PC-3 (cell line): ENCODE measurements at regions not wholly inside any gene's neighbourhood (a gene's known extent, or its start where the extent isn't known, plus 50 kb on each side); places are given as distances from the start of the nearest gene placed in this dataset.
A peak's percentile ranks its signal among the peaks of the same experiment; 100 is the strongest.

ENCODE experiments used
- ATAC-seq: fragments of 200-7000 bp; cut with Tn5 transposase; 2 replicates; pipeline ENCODE4 v1.9.1; 2020; ENCODE audit warnings: mild to moderate bottlenecking, moderate library complexity
- BruUV-seq: library from RNA; stranded (reverse); fragments of 400-500 nt; replicated peaks from 2 replicates; lab custom pipeline; 2021; lab: Mats Ljungman, UMichigan
- CTCF ChIA-PET: fragments of 300-600 bp; sonication (Branson Sonifier 250); formaldehyde crosslinking; loops from one replicate; lab custom pipeline; 2022; ENCODE audit warnings: antibody characterized with exemption; lab: Charles Lee
- POLR2A ChIA-PET: fragments of 300-600 bp; sonication (Branson Sonifier 250); formaldehyde crosslinking; loops from one replicate; lab custom pipeline; 2022; ENCODE audit warnings: antibody characterized with exemption; ENCODE audit not compliant: unreplicated experiment; lab: Charles Lee
- DNase-seq: peaks from one replicate; pipeline ENCODE4 v3.0.0-alpha.2; 2015
- H2AFZ ChIP-seq: fragments of 300-600 bp; sonication (generic); 2 replicates; pipeline ENCODE4 v1.6.0; 2016; ENCODE audit warnings: antibody characterized with exemption, low read length
- H3F3A ChIP-seq: fragments of 300-600 bp; sonication (generic); one replicate; pipeline ENCODE4 v1.6.0; 2017; ENCODE audit warnings: antibody characterized with exemption, low read length, control low read depth, mild to moderate bottlenecking; ENCODE audit not compliant: unreplicated experiment
- H3K27ac ChIP-seq: fragments of 300-600 bp; sonication (generic); 2 replicates; pipeline ENCODE4 v1.5.1; 2016; ENCODE audit warnings: mild to moderate bottlenecking, low read length
- H3K27me3 ChIP-seq: fragments of 300-600 bp; sonication (generic); 2 replicates; pipeline ENCODE4 v1.6.1; 2016; ENCODE audit warnings: low read length, mixed read lengths
- H3K36me3 ChIP-seq: fragments of 300-600 bp; sonication (generic); 2 replicates; pipeline ENCODE4 v1.6.1; 2016; ENCODE audit warnings: low read depth, mixed run types, low read length, mixed read lengths
- H3K4me1 ChIP-seq: fragments of 300-600 bp; sonication (generic); 2 replicates; pipeline ENCODE4 v1.5.1; 2016; ENCODE audit warnings: low read length; ENCODE audit not compliant: insufficient read depth
- H3K4me2 ChIP-seq: fragments of 300-600 bp; sonication (generic); 2 replicates; pipeline ENCODE4 v1.6.0; 2016; ENCODE audit warnings: low read length
- H3K4me3 ChIP-seq: fragments of 300-600 bp; sonication (generic); 2 replicates; pipeline ENCODE4 v1.5.1; 2016; ENCODE audit warnings: mild to moderate bottlenecking, low read length, mixed read lengths
- H3K79me2 ChIP-seq: fragments of 300-600 bp; sonication (generic); 2 replicates; pipeline ENCODE4 v1.6.1; 2017; ENCODE audit warnings: low read length, mixed read lengths
- H3K9ac ChIP-seq: fragments of 300-600 bp; sonication (generic); 2 replicates; pipeline ENCODE4 v1.6.0; 2016; ENCODE audit warnings: mild to moderate bottlenecking, low read length
- H3K9me2 ChIP-seq: fragments of 300-600 bp; sonication (generic); replicated peaks from 2 replicates; pipeline ENCODE4 v1.6.1; 2016; ENCODE audit warnings: mixed run types, low read length, mixed read lengths
- H3K9me3 ChIP-seq: fragments of 300-600 bp; sonication (generic); 2 replicates; pipeline ENCODE4 v1.6.1; 2016; ENCODE audit warnings: low read length, mixed read lengths
- H4K20me1 ChIP-seq: fragments of 300-600 bp; sonication (generic); 2 replicates; pipeline ENCODE4 v1.6.1; 2016; ENCODE audit warnings: low read length, mixed read lengths
- EZH2 ChIP-seq: fragments of 300-600 bp; sonication (generic); IDR thresholded peaks from one replicate; pipeline ENCODE4 v1.6.1; 2017; ENCODE audit warnings: antibody characterized with exemption, mild to moderate bottlenecking, low read length; ENCODE audit not compliant: unreplicated experiment
- EZH2phosphoT487 ChIP-seq: fragments of 300-600 bp; sonication (generic); IDR thresholded peaks from 2 replicates; pipeline ENCODE4 v1.6.1; 2018; ENCODE audit warnings: mild to moderate bottlenecking, antibody characterized with exemption, low read length, borderline replicate concordance
- intact Hi-C: fragments of 100-400 bp; cut with micrococcal nuclease; formaldehyde crosslinking; loops from 2 replicates; pipeline ENCODE4 v1.9.0; 2023
- TF ChIP-seq, protein P1 (sequence below): fragments of 300-600 bp; sonication (generic); conservative IDR thresholded peaks from 2 replicates; pipeline ENCODE4 v1.5.1; 2017; ENCODE audit warnings: antibody characterized with exemption, low read depth, mild to moderate bottlenecking, low read length

DNA sequence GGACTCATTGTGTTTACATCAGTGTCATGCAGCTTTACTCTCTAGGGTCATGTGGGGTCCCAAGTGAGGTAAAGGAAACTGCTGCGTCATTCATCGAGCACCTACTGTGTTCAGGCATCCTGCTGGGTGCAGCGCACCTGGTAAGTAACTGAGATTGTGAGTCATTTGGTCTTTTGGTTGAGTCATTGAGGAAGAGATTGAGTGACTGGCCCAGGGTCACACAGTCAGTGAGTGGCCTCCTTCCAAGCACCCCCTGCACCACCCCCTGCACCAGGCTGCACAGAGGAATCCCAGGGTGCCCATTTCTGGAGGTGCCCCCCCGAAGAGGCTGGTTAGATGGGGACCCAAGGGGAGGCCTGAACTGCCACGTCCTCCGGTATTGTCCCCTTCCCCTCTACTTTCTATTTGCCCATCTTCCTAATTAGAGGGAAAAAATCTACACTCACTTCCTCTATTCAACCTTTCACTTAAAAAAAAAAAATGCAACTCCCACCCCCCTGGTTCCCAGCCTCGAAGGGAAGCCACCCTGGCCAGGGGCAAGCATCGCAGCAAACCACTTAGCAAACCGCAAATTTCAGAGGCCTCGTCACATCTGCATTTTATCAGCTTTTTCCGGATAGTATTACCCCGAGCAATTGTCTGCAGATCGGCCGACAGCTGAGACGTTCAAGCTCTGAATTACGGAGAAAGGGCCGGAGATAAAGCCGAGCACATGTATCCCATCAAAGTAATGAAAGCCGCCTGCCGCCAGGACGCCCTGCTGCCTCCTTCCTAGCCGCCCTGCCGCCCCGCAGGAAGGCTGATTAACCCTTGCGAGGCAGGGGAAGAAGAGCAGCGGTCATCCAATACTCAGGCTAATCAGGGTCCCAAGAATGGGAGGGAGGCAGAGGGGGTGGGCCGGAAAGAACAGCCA lies 96.3 kb upstream of the MSX1 start:
- no TSS peak for BruUV-seq
- peak overlapping the region; percentile 40; the same call in 1 of the 2 replicates for H3K9ac ChIP-seq
- TF ChIP-seq EZH2phosphoT487: no peak
- H2AFZ ChIP-seq: no peak overlapping the region
- ATAC-seq (no peak), DNase-seq (peak; percentile 73)
- no peaks in the 10 kb centered on the region for H3K36me3 ChIP-seq
- H3K9me3 ChIP-seq: no peaks in the 10 kb centered on the region
- intact Hi-C loops: no loop called here
- no peaks in the 10 kb centered on the region for H3K27me3 ChIP-seq
- peak overlapping the region; percentile 78 for H3K27ac ChIP-seq
- H3K4me2 ChIP-seq: no peak overlapping the region
- H3K4me3 ChIP-seq: no peak overlapping the region
- no peaks in the 10 kb centered on the region for H3F3A ChIP-seq
- POLR2A ChIA-PET: no interaction called here
- no peaks in the 10 kb centered on the region for H3K9me2 ChIP-seq
- H3K79me2 ChIP-seq: no peaks in the 10 kb centered on the region
- no peaks in the 10 kb centered on the region for H4K20me1 ChIP-seq
- CTCF ChIA-PET: no interaction called here
- H3K4me1 ChIP-seq: peaks cover 20% of the 10 kb centered on the region

DNA sequence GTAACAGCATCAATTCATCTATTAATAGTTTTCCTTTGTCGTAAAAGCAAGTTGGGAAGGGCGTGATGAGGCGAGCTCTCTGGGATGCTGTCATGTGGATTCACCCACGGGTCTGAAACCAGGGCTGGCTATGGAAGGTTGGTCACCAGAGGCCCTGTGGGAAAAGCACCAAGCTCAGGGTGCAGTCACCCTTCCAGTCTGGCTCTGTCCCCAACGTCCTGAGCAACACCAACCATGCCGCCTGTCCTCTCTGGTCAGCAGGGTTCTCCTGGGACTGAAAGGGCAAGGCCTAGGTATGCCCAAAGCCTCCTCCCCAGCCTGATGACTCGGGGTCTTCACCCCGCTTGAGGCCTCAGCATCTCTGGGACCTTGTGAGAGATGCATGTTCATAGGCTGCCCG lies 97.2 kb upstream of the MSX1 start:
- Histone ChIP-seq H3K79me2 (no peaks in the 10 kb centered on the region), H3F3A (no peaks in the 10 kb centered on the region), H3K9ac (peak overlapping the region; percentile 40; the same call in 1 of the 2 replicates), H2AFZ (no peak overlapping the region), H4K20me1 (no peaks in the 10 kb centered on the region), H3K4me2 (no peak overlapping the region), H3K27ac (peak overlapping the region; percentile 71), H3K9me3 (no peaks in the 10 kb centered on the region), H3K36me3 (no peaks in the 10 kb centered on the region), H3K4me1 (peaks cover 20% of the 10 kb centered on the region), H3K9me2 (no peaks in the 10 kb centered on the region), H3K4me3 (no peak overlapping the region), H3K27me3 (no peaks in the 10 kb centered on the region)
- CTCF ChIA-PET: no interaction called here
- intact Hi-C loops: no loop called here
- ATAC-seq (no peak), DNase-seq (no peak)
- BruUV-seq: no TSS peak
- TF ChIP-seq EZH2phosphoT487 (no peak), EZH2 (no peak)
- TF ChIP-seq, protein P1, sequence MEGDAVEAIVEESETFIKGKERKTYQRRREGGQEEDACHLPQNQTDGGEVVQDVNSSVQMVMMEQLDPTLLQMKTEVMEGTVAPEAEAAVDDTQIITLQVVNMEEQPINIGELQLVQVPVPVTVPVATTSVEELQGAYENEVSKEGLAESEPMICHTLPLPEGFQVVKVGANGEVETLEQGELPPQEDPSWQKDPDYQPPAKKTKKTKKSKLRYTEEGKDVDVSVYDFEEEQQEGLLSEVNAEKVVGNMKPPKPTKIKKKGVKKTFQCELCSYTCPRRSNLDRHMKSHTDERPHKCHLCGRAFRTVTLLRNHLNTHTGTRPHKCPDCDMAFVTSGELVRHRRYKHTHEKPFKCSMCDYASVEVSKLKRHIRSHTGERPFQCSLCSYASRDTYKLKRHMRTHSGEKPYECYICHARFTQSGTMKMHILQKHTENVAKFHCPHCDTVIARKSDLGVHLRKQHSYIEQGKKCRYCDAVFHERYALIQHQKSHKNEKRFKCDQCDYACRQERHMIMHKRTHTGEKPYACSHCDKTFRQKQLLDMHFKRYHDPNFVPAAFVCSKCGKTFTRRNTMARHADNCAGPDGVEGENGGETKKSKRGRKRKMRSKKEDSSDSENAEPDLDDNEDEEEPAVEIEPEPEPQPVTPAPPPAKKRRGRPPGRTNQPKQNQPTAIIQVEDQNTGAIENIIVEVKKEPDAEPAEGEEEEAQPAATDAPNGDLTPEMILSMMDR: no peak
- POLR2A ChIA-PET: no interaction called here

DNA sequence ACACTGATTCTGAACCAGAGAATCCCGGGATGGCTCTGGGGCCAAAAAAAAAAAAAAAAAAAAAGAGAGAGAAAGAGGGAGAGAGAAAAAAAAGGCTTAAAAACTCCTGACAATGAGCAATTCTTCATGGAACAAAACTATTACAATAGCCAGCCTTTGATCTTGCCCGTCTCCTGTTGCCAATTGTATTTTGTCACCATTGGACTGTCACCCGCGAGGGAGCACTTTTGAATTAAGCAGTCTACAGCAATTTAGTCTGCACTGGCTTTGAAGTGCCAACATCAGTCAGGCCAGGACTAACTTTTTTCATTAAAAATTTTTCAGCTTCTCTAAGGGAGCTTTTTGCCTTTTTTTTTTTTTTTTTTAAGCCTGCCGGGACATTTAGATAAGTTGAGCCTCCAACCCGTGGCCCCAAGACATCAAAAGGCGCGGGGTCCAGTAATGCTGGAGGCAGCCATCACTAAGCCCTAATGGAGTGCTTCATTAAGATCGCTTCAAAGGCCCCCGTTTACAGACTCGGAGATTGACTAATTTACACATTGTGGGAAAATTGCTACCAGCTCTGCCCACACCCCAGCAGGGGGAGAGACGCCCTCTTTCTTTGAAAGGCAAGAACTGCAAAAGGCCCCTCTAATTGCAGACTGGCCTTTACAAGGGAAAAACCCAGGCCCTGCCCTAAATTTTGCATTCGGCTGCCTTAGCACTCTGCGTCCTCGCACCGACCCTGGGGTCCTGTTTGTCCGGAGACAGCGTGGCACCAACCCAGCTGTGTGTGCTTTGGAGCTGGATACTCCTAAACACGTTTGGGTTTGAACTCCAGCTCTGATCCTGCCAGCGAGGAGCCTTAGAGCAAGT lies 98.1 kb upstream of the MSX1 start:
- Histone ChIP-seq H3K27ac (no peak overlapping the region), H3K4me3 (no peak overlapping the region), H3K9me2 (no peaks in the 10 kb centered on the region), H3K9me3 (no peaks in the 10 kb centered on the region), H3F3A (no peaks in the 10 kb centered on the region), H3K9ac (no peak overlapping the region), H3K4me2 (no peak overlapping the region), H3K79me2 (no peaks in the 10 kb centered on the region), H2AFZ (no peak overlapping the region), H3K4me1 (peaks cover 20% of the 10 kb centered on the region), H4K20me1 (no peaks in the 10 kb centered on the region), H3K36me3 (no peaks in the 10 kb centered on the region), H3K27me3 (no peaks in the 10 kb centered on the region)
- DNase-seq (no peak), ATAC-seq (no peak)
- BruUV-seq: no TSS peak
- TF ChIP-seq, protein P1: 0 out of 2 replicates have a peak, but pooled peaks have one; percentile 15
- TF ChIP-seq EZH2phosphoT487 (no peak), EZH2 (no peak)
- ChIA-PET CTCF (no interaction called here), POLR2A (no interaction called here)
- intact Hi-C loops: no loop called here
